ENCODE measurements at regions not wholly inside any gene's neighbourhood (a gene's known extent, or its start where the extent isn't known, plus 50 kb on each side); places are given as distances from the start of the nearest gene placed in this dataset.

DNA sequence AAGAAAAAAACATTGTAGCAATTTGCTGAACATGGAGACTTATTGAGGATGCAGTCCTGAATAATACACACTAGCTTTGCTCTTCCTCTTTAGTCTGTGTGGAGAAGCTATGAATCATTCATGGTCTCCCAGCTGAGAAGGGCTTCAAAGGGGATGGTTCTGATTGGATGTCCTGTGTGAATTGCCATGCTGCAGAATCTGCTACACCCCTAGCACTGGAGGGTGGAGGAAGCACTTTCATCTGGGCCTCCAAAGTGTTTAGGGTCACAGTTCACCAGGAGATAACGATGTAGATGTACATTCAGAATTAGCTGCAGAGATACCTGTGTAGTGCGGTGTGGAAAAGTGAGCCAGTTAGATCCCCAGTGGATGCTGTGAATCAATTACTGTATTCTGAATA lies 321.1 kb upstream of the EDNRB start:
- TF ChIP-seq, protein P1, sequence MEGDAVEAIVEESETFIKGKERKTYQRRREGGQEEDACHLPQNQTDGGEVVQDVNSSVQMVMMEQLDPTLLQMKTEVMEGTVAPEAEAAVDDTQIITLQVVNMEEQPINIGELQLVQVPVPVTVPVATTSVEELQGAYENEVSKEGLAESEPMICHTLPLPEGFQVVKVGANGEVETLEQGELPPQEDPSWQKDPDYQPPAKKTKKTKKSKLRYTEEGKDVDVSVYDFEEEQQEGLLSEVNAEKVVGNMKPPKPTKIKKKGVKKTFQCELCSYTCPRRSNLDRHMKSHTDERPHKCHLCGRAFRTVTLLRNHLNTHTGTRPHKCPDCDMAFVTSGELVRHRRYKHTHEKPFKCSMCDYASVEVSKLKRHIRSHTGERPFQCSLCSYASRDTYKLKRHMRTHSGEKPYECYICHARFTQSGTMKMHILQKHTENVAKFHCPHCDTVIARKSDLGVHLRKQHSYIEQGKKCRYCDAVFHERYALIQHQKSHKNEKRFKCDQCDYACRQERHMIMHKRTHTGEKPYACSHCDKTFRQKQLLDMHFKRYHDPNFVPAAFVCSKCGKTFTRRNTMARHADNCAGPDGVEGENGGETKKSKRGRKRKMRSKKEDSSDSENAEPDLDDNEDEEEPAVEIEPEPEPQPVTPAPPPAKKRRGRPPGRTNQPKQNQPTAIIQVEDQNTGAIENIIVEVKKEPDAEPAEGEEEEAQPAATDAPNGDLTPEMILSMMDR (conservative IDR thresholded peaks at IDR 0.05 in 1 of 2, IDR thresholded peaks at IDR 0.05 in 1 of 2; ENCODE audit: low read depth in 1 of 2, low read length in 2 of 2), result no peak
- no peak for TF ChIP-seq EZH2 (IDR thresholded peaks at IDR 0.05; ENCODE audit: low read length, missing control alignments)

Measured in fibroblast of lung (primary cell).